ENCODE measurements at regions not wholly inside any gene's neighbourhood (a gene's known extent, or its start where the extent isn't known, plus 50 kb on each side); places are given as distances from the start of the nearest gene placed in this dataset.

GRCh38 chr15:62457100-62457499 is 292.0 kb upstream of the C2CD4B start:
- ATAC-seq (no peak), DNase-seq (no peak)
- intact Hi-C loops (cut with DNase I): loop anchor here in 2 of 4 donors (10.0 kb wide), 1 partner anchor 62 kb away; the partner anchor contains the start of gene TLN2 (in 2 of the 2)
- Histone ChIP-seq H3K27me3 (ENCODE audit: control insufficient read depth, insufficient read depth) (no peaks in the 10 kb centered on the region), H3K4me3 (ENCODE audit: low read length) (no peak overlapping the region), H3K4me1 (ENCODE audit: control insufficient read depth, insufficient read depth, low read length) (peaks cover 33% of the 10 kb centered on the region), H3K9me3 (ENCODE audit: control insufficient read depth, low read length) (no peaks in the 10 kb centered on the region), H3K27ac (ENCODE audit: low read length) (peak overlapping the region; percentile 99)
- 68% methylated on average over 6 of the region's 6 CpGs for WGBS

DNA sequence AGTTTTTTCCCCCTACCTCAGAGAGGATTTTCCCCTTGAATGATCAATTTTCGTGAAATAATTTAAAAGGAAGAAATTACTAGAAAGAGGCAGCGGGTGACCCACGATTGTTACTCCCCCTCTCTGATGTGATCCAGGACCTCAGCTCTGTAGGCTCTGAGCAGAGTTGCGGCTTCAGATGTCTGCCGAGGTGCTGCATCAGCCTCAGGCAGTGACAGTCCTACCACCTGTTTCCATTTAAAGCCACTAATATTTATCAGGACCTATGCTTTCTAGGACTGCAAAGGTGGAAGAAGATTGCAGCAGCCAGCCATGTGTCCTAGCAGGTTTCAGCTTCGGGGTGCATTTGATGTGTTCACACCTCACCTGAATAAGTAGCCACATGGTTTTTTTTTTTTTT is 294.8 kb upstream of the C2CD4B start:
- H3K9me3 ChIP-seq (ENCODE audit: control insufficient read depth, low read length): no peaks in the 10 kb centered on the region
- no peak for ATAC-seq
- H3K27me3 ChIP-seq (ENCODE audit: control insufficient read depth, insufficient read depth): no peaks in the 10 kb centered on the region
- intact Hi-C loops (cut with DNase I): loop anchor here in 2 of 4 donors (10.0 kb wide), 2 partner anchors 65 to 85 kb away; partner anchors contain the start of gene TLN2 (in 2 of the 2)
- no peak overlapping the region for H3K27ac ChIP-seq (ENCODE audit: low read length)
- 86% methylated on average over 6 of the region's 6 CpGs for WGBS
- no peak overlapping the region for H3K4me3 ChIP-seq (ENCODE audit: low read length)
- no peak for DNase-seq
- H3K4me1 ChIP-seq (ENCODE audit: control insufficient read depth, insufficient read depth, low read length): peaks cover 25% of the 10 kb centered on the region

GRCh38 chr15:62462268-62462667 is 297.2 kb upstream of the C2CD4B start:
- H3K27me3 ChIP-seq (ENCODE audit: control insufficient read depth, insufficient read depth): no peaks in the 10 kb centered on the region
- H3K4me3 ChIP-seq (ENCODE audit: low read length): no peak overlapping the region
- no peak overlapping the region for H3K27ac ChIP-seq (ENCODE audit: low read length)
- H3K9me3 ChIP-seq (ENCODE audit: control insufficient read depth, low read length): no peaks in the 10 kb centered on the region
- peak in 2 of 3 donors; percentile 33 to 72 for DNase-seq
- peak in 1 of 2 donors; percentile 42 for ATAC-seq
- 18% methylated on average over 1 of the region's 1 CpG for WGBS
- intact Hi-C loops (cut with DNase I): loop anchor here in 1 of 4 donors (10.0 kb wide), 1 partner anchor 83 kb away; no protein-coding TSS in a partner anchor
- peaks cover 13% of the 10 kb centered on the region for H3K4me1 ChIP-seq (ENCODE audit: control insufficient read depth, insufficient read depth, low read length)

DNA sequence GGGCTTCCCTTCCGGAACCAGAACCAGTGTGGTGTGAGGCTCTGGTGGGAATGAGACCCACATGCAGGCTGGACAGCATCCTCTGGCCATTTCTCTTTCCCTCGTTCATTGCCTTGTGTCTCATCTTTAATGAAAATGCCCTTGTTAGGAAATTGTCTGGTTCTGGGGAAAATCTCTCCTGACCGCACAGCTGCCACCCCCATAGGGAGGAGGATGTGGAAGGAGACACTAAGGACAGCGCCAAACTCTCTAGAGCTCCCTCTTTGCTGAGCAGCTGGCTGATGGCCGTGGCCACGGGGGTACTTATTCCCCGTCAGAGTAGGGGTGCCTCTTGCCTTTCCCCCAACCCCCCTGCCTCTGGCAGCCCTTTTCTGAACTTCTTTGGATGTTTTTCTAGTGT is 297.6 kb upstream of the C2CD4B start:
- H3K4me1 ChIP-seq (ENCODE audit: control insufficient read depth, insufficient read depth, low read length): peaks cover 12% of the 10 kb centered on the region
- no peak overlapping the region for H3K27ac ChIP-seq (ENCODE audit: low read length)
- intact Hi-C loops (cut with DNase I): loop anchor here in 1 of 4 donors (10.0 kb wide), 1 partner anchor 82 kb away; no protein-coding TSS in a partner anchor
- H3K4me3 ChIP-seq (ENCODE audit: low read length): no peak overlapping the region
- H3K9me3 ChIP-seq (ENCODE audit: control insufficient read depth, low read length): no peaks in the 10 kb centered on the region
- 42% methylated on average over 7 of the region's 7 CpGs for WGBS
- ATAC-seq (peak in 1 of 2 donors; percentile 50), DNase-seq (peak in 1 of 3 donors; percentile 54)
- no peaks in the 10 kb centered on the region for H3K27me3 ChIP-seq (ENCODE audit: control insufficient read depth, insufficient read depth)

DNA sequence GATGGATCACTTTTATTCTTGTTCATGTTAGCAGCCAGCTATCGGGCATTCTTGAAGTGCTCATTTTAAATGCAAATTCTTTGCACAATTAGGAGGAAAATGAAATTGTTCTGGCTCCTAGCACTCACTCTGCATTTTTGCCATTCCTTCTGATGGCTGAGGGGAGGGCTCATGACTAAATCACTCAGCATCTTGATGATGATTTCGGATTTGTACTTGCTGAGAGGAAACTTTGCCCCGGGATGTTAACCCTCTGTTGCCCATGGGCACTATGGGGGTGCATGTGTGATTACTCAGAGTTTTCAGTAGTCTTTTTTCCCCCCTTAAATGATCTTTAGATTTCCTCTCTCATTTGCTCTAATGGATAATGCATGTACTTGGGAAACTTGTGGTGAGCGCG is 299.6 kb upstream of the C2CD4B start:
- Histone ChIP-seq H3K9me3 (ENCODE audit: control insufficient read depth, low read length) (no peaks in the 10 kb centered on the region), H3K4me1 (ENCODE audit: control insufficient read depth, insufficient read depth, low read length) (peaks cover 8% of the 10 kb centered on the region), H3K4me3 (ENCODE audit: low read length) (no peak overlapping the region), H3K27ac (ENCODE audit: low read length) (no peak overlapping the region), H3K27me3 (ENCODE audit: control insufficient read depth, insufficient read depth) (no peaks in the 10 kb centered on the region)
- intact Hi-C loops (cut with DNase I): loop anchor here in 1 of 4 donors (10.0 kb wide), 1 partner anchor 80 kb away; no protein-coding TSS in a partner anchor
- no peak for DNase-seq
- ATAC-seq: no peak
- 55% methylated on average over 5 of the region's 5 CpGs for WGBS

GRCh38 chr15:62465173-62465572 is 300.1 kb upstream of the C2CD4B start:
- Histone ChIP-seq H3K9me3 (ENCODE audit: control insufficient read depth, low read length) (no peaks in the 10 kb centered on the region), H3K27ac (ENCODE audit: low read length) (no peak overlapping the region), H3K4me1 (ENCODE audit: control insufficient read depth, insufficient read depth, low read length) (peaks cover 12% of the 10 kb centered on the region), H3K27me3 (ENCODE audit: control insufficient read depth, insufficient read depth) (no peaks in the 10 kb centered on the region), H3K4me3 (ENCODE audit: low read length) (no peak overlapping the region)
- 60% methylated on average over 12 of the region's 12 CpGs for WGBS
- no peak for ATAC-seq
- no peak for DNase-seq
- intact Hi-C loops (cut with DNase I): loop anchor here in 1 of 4 donors (10.0 kb wide), 1 partner anchor 80 kb away; no protein-coding TSS in a partner anchor

- intact Hi-C loops (cut with DNase I): loop anchor here in 1 of 4 donors (10.0 kb wide), 1 partner anchor 75 kb away; no protein-coding TSS in a partner anchor
- peak; percentile 18 to 31 for ATAC-seq
These were observed 304.4 kb upstream of the C2CD4B start for GRCh38 chr15:62469478-62469873.

GRCh38 chr15:62469874-62470688 is 305.0 kb upstream of the C2CD4B start:
- Histone ChIP-seq H3K4me1 (ENCODE audit: control insufficient read depth, insufficient read depth, low read length) (peaks cover 24% of the 10 kb centered on the region), H3K9me3 (ENCODE audit: control insufficient read depth, low read length) (no peaks in the 10 kb centered on the region), H3K27ac (ENCODE audit: low read length) (peak overlapping the region; percentile 92), H3K27me3 (ENCODE audit: control insufficient read depth, insufficient read depth) (no peaks in the 10 kb centered on the region), H3K4me3 (ENCODE audit: low read length) (no peak overlapping the region)
- ATAC-seq (peak; percentile 89 to 91), DNase-seq (peak; percentile 78 to 88 (median 84))
- intact Hi-C loops (cut with DNase I): loop anchor here in 2 of 4 donors (10.0 kb wide), 2 partner anchors 75 kb away; partner anchors contain the start of gene TLN2 (in 1 of the 2)
- WGBS: 38% methylated on average over 11 of the region's 11 CpGs

More at GRCh38 chr15:62469478-62469873, 304.4 kb upstream of the C2CD4B start:
- H3K27ac ChIP-seq (ENCODE audit: low read length): peak overlapping the region; percentile 70
- H3K4me1 ChIP-seq (ENCODE audit: control insufficient read depth, insufficient read depth, low read length): peaks cover 25% of the 10 kb centered on the region
- H3K27me3 ChIP-seq (ENCODE audit: control insufficient read depth, insufficient read depth): no peaks in the 10 kb centered on the region
- DNase-seq: no peak
- no peak overlapping the region for H3K4me3 ChIP-seq (ENCODE audit: low read length)
- H3K9me3 ChIP-seq (ENCODE audit: control insufficient read depth, low read length): no peaks in the 10 kb centered on the region

DNA sequence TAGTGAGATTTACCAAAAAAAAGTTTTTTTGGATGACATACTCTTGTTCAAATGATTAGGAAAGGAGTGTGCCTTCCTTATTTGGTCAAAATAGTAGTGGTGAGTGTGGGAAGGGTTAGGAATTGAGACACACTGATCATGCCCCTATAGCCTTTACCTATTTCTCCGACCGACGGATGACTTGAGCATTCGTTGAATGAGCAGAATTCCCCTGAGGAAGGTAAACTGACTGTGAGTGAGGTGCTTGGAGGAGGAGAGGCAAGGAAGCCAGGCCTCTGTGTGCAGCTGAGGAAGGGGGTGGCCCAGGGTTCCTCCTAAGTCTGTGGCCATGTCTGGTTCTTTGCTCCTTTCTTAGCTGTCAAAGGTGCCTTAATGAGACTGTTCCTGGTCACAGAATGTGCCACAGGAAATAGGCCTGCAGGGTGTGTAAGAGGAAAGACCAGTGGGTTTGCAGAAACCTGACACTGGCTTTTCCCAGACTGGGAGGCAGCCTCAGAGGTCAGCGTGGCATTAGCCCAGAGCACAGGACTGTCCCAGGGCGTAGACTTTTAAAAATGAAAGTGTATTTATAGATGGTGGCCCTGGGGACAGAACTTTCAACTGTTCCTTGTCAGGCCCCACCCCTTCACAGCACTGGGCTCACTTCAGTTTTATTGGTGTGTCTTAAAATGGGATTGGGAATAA is 307.7 kb upstream of the C2CD4B start:
- WGBS: 55% methylated on average over 6 of the region's 6 CpGs
- peak; percentile 45 to 73 (median 67) for DNase-seq
- Histone ChIP-seq H3K4me1 (ENCODE audit: control insufficient read depth, insufficient read depth, low read length) (peaks cover 26% of the 10 kb centered on the region), H3K27me3 (ENCODE audit: control insufficient read depth, insufficient read depth) (no peaks in the 10 kb centered on the region), H3K9me3 (ENCODE audit: control insufficient read depth, low read length) (no peaks in the 10 kb centered on the region), H3K4me3 (ENCODE audit: low read length) (no peak overlapping the region), H3K27ac (ENCODE audit: low read length) (peak overlapping the region; percentile 37)
- ATAC-seq: peak; percentile 62
- intact Hi-C loops (cut with DNase I): loop anchor here in 1 of 4 donors (10.0 kb wide), 1 partner anchor 78 kb away; the partner anchor contains the start of gene TLN2

GRCh38 chr15:62474021-62474770 is 309.1 kb upstream of the C2CD4B start:
- no peak for ATAC-seq
- DNase-seq: no peak
- Histone ChIP-seq H3K27ac (ENCODE audit: low read length) (no peak overlapping the region), H3K4me1 (ENCODE audit: control insufficient read depth, insufficient read depth, low read length) (peaks cover 28% of the 10 kb centered on the region), H3K4me3 (ENCODE audit: low read length) (no peak overlapping the region), H3K9me3 (ENCODE audit: control insufficient read depth, low read length) (no peaks in the 10 kb centered on the region), H3K27me3 (ENCODE audit: control insufficient read depth, insufficient read depth) (no peaks in the 10 kb centered on the region)
- intact Hi-C loops (cut with DNase I): loop anchor here in 1 of 4 donors (10.0 kb wide), 1 partner anchor 79 kb away; the partner anchor contains the start of gene TLN2
- 73% methylated on average over 9 of the region's 9 CpGs for WGBS
